GM10266 (cell line): ENCODE measurements at regions not wholly inside any gene's neighbourhood (a gene's known extent, or its start where the extent isn't known, plus 50 kb on each side); places are given as distances from the start of the nearest gene placed in this dataset.

Experiments used
- DNase-seq: peaks from one replicate; pipeline ENCODE4 v3.0.0; 2012; ENCODE audit errors: extremely low spot score
- CTCF ChIP-seq: IDR thresholded peaks from 2 replicates; pipeline ENCODE4 v1.5.1; 2012; ENCODE audit warnings: mild to moderate bottlenecking, low read depth; ENCODE audit not compliant: control insufficient read depth, insufficient read depth; ENCODE audit errors: missing control alignments

GRCh38 chr9:73030370-73031030, 77.6 kb upstream of the ALDH1A1 start:
- DNase-seq = no peak
- TF ChIP-seq CTCF = no peak

GRCh38 chr9:73029346-73029745, 76.5 kb upstream of the ALDH1A1 start:
- no peak for TF ChIP-seq CTCF
- no peak for DNase-seq

GRCh38 chr9:73026375-73026774, 73.5 kb upstream of the ALDH1A1 start:
- TF ChIP-seq CTCF = no peak
- no peak for DNase-seq

- DNase-seq = no peak
- TF ChIP-seq CTCF = no peak
Measured at GRCh38 chr9:73024601-73025034, 71.8 kb upstream of the ALDH1A1 start.

GRCh38 chr9:73023025-73023541, 70.2 kb upstream of the ALDH1A1 start:
- peak; percentile 29 for DNase-seq
- peak; percentile 71 for TF ChIP-seq CTCF

- TF ChIP-seq CTCF = no peak
- DNase-seq = no peak
Measured at GRCh38 chr9:73022353-73022752, 69.5 kb upstream of the ALDH1A1 start.

- no peak for TF ChIP-seq CTCF
- DNase-seq = no peak
Measured at GRCh38 chr9:73020877-73021276, 68.0 kb upstream of the ALDH1A1 start.
